GF-D8 (cell line): ENCODE measurements at regions not wholly inside any gene's neighbourhood (a gene's known extent, or its start where the extent isn't known, plus 50 kb on each side); places are given as distances from the start of the nearest gene placed in this dataset.

ENCODE experiments used
- DNase-seq: peaks from one replicate; lab custom pipeline; 2025; lab: John Stamatoyannopoulos, UW

DNA sequence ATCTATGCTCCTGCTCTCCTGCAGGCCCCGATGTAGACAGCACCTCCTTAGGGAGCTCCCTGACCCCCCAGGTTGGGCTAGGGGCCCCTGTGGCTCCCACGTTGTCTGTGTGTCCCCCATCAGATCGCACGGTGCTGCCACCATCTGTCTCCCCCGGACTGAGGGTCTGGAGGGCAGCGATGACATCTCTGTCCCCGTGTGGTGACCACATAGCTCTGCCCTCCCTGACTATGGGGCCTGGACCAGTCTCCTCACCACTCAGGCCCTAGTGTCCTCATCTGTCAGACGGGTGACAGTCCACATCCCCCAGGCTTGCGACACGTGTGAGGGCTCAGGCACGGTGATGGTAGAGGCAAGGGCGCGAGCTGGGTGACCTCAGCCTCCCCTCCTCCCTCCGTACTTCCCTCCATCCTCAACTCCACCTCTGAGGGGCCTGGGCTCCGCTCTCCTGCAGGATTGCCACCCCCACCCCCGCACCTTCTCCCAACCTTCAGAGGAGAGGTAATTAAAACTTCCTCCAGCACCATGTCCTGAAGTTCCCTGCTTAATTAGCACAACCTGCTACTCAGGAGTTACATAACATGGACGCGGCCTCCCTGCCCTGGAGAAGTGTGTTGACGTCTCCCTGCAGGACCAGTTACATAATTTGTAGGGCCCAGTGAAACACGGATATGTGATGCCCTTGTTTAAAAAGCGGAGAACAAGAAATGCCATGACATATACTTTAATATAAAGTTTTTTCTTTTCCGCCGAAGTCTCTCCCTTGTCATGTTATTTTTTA is 288.2 kb downstream of the PTPRU start:
- DNase-seq: no peak

DNA sequence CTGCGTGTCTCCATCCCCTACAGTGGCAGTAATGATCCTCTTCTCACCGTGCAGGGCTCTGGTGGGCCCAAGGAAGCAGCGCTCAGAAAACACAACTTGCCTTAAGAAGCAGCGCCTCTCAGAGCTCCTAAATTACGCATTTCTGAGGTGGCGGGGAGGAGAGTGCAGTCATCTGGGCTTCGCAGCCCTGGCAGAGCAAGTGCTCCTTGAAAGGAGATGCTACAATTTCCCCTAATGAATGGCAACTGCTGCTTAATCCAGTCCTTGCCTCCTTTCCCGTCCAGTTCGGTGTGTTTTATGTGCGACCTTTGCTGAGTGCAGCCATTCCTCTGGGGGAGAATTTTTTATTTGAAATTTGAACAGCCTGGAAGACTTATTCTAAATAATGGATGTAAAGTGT is 287.3 kb downstream of the PTPRU start:
- DNase-seq: no peak

DNA sequence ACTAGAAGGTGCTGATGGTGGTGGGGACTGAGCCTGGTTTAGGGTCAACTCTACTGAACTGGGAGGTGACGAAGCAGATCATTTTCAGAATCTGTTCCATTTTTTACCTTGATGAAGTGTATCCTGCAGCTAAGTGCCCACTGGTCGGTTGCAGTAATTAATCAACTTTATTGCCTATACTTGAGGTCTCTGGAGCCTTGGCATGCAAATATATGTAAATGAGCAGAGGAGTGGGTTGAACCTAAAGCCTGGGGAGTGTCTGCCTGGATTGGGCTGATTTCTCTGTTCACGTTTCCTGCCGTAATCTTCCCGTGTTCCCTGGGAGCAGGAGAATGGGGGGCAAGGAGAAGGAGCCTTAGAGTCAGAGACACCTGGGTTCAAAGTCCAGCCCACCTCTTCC is 286.8 kb downstream of the PTPRU start:
- no peak for DNase-seq

DNA sequence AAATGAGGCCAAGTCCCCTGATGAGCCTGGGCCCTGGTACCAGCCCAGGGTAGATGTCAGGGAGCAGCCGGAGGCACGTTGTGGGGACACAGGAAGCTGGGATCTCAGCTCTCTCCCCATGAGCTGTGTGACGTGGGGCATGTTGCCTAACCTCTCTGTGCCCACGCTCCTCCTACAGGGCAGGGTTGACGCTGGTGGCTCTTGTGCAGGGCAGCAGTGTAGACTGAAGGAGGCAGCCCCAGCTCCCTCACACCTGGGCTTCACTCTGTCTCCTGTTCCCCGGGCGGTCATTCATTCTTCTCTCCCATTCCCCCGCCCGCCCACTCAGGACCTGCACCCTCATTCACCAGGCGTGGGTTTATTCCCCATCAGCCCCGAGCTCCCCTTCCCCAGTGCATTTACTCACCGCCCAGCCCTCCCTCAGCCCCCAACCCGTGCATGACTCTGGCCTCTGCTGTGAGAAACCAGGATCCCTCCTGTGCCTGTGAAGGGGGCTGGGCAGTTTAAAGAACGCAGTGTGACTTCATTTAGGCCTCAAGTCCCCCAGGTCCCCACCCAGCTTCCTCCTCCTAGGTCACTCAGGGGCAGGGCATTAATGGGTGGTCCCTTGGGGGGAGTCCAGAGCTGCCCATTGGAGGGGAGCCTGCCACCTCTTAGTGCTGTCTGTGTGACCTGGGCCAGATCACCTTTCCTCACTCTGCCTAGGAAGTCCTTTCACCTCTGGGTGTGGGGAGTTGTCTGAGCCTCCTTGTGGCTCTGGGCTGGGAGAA is 285.7 kb downstream of the PTPRU start:
- DNase-seq: no peak

DNA sequence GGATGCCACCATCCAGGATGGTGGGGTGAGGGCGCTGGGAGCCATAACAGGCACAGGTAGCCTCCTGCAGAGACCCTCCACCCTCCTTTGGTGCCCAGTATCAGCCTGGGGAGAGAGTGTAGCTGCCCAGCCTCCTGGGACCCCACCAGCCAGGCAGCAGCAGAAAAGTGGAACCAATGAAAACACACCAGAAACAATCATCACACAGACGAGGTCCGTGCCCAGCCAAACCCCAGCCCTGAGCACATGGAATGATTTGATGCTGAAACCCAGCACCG is 285.1 kb downstream of the PTPRU start:
- DNase-seq: no peak

DNA sequence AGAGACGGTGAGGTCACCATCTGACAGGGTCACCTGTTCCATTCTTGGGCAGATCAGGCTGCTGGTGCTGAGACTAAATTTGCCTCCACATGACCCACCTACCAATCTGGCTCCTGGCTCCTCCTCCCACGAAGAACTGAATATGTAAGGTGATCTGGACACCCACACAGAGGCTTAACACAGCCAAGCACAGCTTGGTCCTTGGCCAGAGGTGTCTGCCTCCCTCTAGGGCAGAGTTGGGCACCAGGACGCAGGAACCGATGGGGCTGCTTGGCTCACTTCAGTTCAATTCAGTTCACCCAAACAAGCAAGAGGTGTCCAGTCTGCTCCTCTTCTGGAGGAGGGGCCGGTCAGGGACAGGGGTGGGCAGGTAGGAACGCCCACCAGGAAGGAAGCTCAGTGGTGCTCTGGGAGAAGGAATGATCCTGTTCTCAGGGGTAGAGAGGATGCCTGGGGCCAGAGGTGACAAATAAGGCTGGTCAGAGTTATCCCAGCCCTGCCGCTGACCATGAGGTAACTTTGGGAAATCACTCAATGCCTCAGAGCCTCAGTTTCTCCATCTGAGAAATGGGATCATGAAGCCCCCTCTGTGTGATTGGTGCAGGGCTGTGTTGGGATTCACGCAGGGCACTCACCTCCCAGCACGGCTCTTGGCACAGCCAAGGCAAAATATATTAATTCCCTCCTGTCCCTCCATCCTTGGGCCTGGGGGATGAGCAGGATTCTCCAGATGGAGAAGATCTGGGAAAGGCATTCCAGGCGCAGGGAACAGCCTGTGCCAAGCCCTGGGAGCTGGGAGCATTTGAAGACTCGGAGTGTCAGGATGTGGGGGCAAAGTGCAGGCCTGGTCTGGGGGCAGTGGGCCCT is 284.5 kb downstream of the PTPRU start:
- DNase-seq: no peak

DNA sequence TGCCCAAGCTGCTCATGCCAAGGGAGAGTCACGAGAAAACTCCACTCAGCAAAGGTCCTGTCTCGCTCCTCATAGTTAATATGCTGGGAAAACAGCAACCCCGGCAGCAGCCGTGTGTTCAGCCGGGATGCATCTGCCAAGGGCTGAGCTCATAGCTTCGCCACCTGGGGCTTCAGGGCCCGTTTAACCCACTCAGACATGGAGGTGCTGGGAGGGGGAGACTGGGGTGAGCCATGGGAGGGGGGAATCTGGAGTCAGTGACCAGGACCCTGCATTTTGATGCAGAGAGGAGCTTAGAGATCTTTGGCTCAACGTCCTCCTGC is 283.4 kb downstream of the PTPRU start:
- no peak for DNase-seq

DNA sequence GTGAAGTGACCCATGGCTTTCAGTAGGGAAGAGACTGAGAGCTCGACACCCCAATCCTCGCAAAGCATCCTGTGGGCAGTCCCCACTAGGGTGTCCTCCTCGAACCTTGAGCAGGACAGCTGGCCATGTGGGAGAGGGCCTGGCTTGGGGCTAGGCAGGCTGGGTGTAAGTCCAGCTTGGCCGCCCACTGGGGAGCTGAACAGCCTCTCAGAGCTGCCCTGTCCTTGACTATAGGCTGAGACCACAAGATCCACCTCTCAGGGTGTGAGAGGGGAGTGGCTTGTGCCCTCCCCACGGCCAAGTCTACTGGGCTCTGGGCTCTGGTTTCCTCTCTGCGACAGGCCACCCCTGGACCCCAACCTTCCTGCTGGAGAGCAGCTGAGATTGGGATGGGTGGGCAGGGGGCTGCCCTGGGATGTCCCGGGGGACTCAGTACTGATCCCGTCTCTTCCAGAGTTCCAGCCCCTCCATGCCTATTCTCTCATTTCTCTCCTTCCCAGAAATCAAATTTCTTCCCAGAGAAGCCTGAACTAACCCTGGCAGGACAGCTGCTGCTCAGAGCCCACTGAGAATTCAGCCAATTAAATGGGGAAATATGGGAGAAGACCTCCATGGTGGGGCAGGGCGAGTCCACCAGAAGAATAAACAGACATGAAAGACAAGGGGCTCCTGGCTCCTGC is 282.9 kb downstream of the PTPRU start:
- no peak for DNase-seq

DNA sequence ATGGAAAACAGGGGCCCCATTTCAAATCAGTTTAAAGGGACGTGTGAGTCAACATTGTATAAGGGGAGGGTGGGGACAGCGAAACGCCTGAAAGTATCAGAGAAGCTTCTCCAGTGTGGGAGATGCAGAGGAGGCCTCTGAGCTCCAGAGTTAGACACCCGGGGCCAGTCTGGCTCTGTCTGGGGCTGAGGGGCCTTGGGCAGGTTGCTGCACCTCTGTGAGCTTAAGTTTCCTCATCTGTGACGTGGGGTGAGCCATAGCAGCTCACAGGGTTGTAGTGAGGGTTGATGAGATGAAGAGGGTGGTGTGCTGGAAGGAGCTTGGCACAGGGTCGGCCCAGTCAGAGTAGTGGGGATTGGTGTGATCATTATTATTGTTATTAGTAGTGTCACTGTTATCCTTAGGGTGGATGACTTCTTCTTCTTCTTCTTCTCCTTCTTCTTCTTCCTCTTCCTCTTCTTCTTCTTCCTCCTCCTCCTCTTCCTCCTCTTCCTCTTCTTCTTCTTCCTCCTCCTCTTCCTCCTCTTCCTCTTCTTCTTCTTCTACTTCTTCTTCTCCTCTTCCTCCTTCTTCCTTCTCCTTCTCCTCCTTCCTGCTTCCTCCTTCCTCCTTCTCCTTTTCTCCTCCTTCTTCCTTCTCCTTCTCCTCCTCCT is 282.0 kb downstream of the PTPRU start:
- no peak for DNase-seq

DNA sequence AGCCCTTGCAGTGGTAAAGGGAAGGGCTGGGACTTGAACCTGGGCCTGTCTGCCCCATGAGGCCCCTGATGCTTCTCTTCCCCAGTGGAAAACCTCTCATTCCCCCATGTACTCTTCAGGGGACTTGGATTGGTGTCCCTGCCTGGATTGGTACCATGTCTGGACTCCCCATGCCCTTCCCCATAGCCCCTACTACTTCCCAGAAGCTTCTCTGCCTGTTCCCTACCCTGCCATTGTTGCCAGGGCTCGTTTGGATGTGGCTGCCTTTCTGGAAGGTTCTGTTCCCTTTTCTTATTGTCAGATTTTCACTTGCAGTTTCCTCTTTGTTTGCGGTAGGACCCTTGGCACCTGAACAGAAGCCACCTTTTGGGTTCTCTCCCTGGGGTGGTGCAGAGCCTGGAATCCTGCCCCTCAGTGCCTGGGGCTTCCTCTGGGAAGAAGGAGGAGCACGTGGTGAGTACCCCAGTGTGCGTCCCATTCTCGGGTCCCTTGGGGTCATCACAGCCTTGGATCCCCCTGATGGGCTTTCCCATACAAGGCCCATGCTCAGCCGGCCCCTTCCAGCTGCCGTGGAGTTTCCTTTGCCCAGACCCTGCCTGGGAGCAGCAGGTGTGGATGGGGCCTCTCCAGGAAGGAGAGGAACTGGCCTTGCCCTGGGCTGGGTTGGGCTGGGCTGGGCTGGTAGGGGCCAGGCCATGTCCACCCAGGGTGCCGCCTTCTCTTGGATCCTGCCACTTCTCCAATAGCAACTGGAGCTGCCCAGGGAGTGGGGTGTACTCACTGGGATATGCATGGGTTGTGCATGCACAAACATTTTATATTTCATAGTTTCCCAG is 281.1 kb downstream of the PTPRU start:
- DNase-seq: no peak

DNA sequence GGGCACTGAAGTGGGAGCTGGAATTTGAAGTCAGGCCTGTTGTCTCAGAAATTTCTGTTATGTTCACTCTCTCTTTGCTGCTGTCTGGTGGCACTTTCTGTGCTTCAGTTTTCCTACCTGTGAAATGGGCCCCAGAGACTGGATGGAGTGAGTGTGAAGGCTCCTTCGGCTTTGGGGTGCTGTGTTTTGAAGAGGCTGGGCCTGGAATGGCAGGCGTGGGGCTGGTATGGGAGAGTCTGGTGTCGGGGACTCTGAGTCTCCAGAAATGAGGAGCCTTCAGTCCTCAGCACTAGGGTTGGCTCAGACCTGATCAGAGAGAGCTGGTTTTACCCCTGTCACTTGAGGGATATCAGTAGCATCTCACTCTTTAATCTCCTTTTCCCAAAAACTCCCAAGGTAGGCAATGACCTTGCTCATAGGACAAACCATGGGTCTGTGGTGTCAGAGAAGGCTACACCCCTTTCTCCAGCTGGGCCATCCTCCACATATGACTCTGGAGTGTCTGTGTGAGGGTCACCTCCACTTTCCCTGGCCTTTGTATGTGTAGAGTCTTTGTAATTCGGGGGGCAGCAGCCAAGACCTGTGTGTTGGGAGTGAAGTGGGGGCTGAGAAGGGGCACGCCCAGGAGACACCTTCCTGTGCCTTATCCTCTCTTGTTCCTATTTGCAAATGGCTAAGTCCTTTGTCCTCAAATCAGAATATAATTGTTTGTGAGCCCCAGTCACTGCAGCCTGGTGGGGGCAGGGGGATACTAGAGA is 279.9 kb downstream of the PTPRU start:
- DNase-seq: no peak

DNA sequence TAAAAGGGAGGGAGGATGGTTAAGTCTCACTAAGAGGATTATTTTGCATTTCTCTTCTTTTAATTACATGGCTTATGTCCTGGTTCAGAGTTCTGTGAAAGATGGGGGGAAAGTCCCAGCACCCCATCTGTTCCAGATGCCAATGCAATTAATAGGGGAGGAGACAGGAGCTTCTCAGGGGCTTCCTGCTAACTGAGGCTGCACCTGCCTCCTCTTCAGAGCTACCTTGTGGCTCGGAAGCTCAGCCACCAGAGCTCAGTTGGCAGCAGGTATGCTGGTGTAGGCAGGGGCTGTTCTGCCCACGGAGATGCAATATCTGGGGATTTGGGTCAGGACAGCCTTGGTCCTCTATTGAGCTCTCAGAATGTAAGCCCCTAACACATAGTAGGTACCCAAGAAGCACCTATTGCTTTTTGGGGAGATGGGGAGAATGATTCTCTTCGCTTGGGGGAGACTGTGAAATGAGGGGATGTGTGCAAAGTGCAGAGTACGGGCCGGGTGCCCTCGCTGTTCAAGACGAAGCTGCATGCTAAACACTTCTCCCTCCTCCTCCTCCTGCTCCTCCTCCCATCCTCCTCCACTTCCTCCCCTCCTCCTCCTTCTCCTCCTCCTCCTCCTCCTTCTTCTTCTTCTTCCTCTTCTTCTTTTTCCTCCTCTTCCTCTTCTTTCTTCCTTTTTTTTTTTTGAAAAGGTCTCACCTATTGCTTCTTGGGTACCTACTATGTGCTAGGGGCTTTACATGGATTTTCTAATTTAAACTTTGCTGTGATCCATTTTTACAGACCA is 279.0 kb downstream of the PTPRU start:
- DNase-seq: no peak

DNA sequence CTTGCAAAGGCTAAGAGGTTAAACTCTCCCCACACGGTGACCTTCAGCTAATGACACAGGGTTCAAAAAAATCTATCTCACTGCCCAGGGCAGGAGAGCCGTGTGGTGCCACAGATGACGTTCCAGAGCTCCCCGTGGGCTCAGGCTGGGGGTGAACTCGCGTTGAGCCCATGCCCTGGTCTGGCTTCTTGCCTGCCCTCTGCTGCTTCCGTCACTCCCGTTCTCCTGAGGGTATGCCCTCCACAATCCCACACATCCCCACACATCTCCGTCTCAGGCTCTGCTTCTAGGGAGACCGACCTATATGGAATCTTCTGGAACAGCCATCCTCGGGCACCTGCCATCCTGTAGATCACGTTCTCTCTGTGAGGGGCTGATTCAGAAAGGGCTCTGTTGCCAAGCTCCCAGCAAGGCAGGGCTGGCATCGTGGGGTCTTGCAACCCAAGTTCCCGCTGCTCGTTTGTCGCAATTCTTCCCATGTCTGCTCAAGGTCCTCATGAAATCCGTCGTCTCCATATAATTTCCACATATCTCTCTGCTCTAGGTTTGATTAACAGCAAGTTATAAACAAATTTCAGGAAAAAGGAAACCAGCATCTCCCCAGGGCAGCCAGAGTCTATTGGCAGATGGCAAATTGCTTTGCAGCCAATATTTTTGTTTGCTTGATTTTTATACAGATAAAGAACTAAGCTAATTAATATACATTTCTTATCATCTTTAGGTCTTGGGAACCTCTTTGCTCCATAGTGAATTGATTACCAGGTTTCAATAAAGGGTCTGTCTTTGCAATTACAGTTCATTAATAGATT is 278.2 kb downstream of the PTPRU start:
- no peak for DNase-seq

DNA sequence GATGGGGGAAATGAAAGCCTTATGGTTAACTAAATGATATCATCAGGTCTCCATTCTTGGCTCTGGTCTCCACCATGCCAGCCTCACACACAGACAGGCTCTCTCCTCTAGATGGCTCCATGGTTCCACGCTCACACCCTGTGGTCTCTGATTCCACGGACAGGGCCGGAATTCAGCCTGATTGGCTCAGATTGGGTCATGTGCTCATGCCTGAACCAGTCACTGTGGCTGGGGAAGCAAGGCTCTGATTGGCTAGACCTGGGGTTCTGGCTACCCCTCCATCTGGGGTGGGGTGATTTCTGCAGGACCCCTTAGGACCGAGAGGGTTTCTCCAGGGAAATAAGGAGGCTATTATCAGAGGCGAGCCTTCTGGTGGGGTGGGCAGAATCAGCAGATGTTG is 277.0 kb downstream of the PTPRU start:
- no peak for DNase-seq

DNA sequence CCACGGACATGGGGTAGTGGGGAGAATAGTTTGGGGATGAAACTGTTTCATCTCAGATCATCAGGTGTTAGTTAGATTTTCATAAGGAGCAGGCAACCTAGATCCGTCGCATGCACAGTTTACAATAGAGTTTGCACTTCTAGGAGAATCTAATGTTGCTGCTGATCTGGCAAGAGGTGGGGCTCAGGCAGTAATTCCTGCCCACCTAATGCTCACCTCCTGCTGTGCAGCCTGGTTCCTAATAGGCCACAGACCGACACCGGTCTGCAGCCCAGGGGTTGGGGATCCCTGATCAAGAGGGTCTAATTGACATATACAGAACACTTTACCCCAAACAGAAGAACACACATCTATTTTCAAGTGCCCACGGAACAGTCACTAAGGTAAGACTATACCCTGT is 275.1 kb downstream of the PTPRU start:
- DNase-seq: no peak

DNA sequence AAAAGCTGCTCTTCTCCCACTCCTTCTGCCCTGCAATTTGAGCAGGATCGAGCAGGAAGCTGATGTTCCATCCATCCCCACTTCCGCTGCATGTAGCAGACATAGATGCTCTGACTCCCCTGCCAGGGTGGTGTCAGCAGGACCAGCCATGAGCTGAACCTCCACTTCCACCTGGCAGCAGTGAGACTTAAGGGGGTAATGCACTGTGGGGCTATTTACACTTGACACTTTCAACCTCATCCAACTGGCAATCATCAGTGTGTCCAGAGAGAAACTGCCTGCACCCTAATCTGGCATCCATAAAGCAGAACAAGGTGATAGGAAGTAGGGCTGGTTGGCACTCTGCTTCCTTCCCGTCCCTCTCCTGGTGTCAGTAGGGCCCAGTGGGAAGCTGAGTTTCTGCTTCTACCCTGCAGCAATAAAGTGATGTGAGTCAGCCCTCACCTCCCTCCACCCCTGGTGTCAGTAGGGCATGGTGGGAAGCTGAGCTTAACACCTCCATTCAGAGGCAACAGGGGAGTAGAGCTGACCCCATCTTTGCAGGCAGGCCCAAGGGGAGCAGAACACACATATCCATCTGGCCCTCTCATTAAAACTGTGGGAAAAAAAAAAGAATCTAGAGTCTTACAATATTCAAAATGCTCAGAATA is 272.3 kb downstream of the PTPRU start:
- DNase-seq: no peak

DNA sequence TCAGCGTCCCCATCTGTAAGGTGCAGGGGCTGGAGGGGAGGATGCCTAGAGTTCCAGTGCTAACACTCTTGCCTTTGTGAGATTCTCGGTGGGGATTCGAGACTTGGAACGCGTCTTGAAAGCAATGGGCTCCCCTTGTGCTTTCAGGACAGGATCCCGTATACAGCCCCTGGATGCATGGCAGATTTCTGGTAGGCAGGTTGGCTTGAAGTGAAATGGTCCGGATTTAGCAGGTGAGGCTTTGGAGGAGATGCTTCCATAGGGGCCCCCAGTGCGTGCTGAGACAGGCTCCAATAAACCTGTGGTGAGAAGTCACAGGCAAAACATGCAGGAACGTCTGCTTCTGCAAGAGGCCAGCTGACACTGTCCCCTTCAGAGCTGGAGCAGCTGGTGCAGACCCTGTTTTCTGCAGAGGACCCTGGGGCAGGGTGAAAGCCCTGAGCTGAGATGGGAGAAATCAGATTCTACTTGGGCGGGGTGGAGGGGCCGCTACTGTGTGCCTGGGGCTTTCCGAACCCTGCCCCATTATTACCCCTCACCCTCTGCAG is 270.4 kb downstream of the PTPRU start:
- DNase-seq: no peak
